ENCODE measurements at regions not wholly inside any gene's neighbourhood (a gene's known extent, or its start where the extent isn't known, plus 50 kb on each side); places are given as distances from the start of the nearest gene placed in this dataset.

- no peak overlapping the region for H3K27ac ChIP-seq
- TF ChIP-seq CTCF (conservative IDR thresholded peaks at IDR 0.05) (no peak), ZFX (IDR thresholded peaks at IDR 0.05) (no peak)
Measured at GRCh38 chr13:100899720-100900316, 225.2 kb upstream of the TMTC4 start.

- H3K27ac ChIP-seq: no peak overlapping the region
- TF ChIP-seq ZFX (IDR thresholded peaks at IDR 0.05) (no peak), CTCF (conservative IDR thresholded peaks at IDR 0.05) (no peak)
Measured at GRCh38 chr13:100898431-100898830, 223.8 kb upstream of the TMTC4 start.

- H3K27ac ChIP-seq: no peak overlapping the region
- TF ChIP-seq CTCF (conservative IDR thresholded peaks at IDR 0.05) (no peak), ZFX (IDR thresholded peaks at IDR 0.05) (no peak)
Measured at GRCh38 chr13:100895651-100896050, 221.1 kb upstream of the TMTC4 start.

- no peak for TF ChIP-seq ZFX (IDR thresholded peaks at IDR 0.05)
- TF ChIP-seq CTCF (conservative IDR thresholded peaks at IDR 0.05): no peak
Measured at GRCh38 chr13:100892981-100893380, 218.4 kb upstream of the TMTC4 start.

GRCh38 chr13:100890645-100891044, 216.1 kb upstream of the TMTC4 start:
- H3K27ac ChIP-seq: no peak overlapping the region
- TF ChIP-seq CTCF (conservative IDR thresholded peaks at IDR 0.05) (no peak), ZFX (IDR thresholded peaks at IDR 0.05) (no peak)

More at GRCh38 chr13:100892981-100893380, 218.4 kb upstream of the TMTC4 start:
- no peak overlapping the region for H3K27ac ChIP-seq

GRCh38 chr13:100887729-100888151, 213.1 kb upstream of the TMTC4 start:
- no peak for TF ChIP-seq CTCF (conservative IDR thresholded peaks at IDR 0.05)
- TF ChIP-seq ZFX (IDR thresholded peaks at IDR 0.05): no peak
- no peak overlapping the region for H3K27ac ChIP-seq

GRCh38 chr13:100883453-100883852, 208.9 kb upstream of the TMTC4 start:
- peak; percentile 13 for TF ChIP-seq CTCF (conservative IDR thresholded peaks at IDR 0.05)
- TF ChIP-seq ZFX (IDR thresholded peaks at IDR 0.05): no peak
- H3K27ac ChIP-seq: no peak overlapping the region
